HG03342 (cell line): ENCODE measurements at regions not wholly inside any gene's neighbourhood (a gene's known extent, or its start where the extent isn't known, plus 50 kb on each side); places are given as distances from the start of the nearest gene placed in this dataset.
"Not testable (repeated sequence)": the region's sequence is repeated elsewhere in the genome, so short reads cannot be mapped to it uniquely, and the experiment has no call there.

Source experiments
- ATAC-seq: cut with Tn5 transposase; IDR thresholded peaks from one replicate; pipeline ENCODE4 v1.9.1; 2021; ENCODE audit warnings: mild to moderate bottlenecking, moderate library complexity; ENCODE audit not compliant: unreplicated experiment

DNA sequence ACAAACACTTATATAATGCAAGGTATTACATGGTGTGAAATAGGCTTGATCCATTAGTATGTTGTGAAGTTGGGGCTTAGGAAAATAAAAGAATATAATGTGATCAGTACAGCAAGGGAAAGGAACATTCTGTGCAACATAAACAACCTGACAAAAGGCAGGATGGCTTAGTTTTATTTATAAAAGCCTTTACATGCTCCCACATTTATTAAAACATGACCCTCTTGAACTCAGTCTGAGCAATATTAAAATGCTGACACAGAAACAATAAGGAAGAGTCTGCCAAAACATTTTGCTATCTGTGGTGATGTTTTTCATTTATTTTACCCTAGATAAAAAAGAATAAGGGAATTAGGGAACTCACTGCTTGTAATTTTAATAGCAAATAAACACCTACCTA is 519.7 kb downstream of the PCDH7 start:
- ATAC-seq: no peak

DNA sequence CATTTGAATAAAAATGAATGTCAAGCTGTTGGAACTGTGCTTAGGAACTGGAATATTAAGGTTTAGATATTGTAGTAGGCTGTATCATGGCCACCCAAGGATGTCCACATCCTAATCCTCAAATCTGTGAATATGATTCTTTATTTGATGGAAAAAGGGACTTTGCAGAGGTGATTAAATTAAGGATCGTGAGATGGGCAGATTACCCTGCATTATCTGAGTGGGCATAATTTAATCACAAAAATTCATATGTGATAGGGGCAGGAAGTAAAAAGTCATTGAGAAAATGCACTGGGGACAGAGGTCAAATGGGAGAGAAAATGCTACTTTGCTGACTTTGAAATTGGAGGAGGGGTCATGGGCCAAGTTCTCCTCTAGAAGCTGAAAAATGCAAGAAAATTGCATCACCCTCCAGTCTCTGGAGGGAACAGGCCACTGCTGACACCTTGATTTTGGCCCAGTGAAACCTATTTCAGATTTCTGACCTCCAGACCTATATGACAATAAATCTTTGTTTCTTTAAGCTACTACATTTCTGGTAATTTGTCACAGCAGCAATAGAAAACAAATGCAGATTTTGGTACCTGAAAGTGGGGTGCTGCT is 521.4 kb downstream of the PCDH7 start:
- no peak for ATAC-seq

- ATAC-seq: no peak
These were observed 526.7 kb downstream of the PCDH7 start for GRCh38 chr4:31246856-31247255.

DNA sequence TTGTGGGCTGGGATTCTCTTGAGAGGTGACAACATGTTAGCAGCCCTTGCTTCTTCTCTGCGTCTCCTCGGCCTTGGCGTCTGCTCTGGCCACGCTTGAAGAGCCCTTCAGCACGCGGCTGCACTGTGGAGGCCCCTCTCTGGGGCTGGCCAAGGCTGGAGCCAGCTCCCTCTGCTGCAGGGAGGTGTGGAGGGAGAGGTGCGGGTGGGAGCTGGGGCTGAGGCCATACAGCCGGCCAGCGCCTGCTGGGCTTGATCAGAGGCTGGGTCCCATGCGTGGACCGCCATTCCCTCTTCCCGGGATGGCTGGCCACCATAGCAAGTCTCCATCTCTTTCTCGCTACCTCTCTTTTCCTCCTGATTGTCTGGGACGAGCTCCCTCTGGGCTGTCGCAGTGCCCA is 539.0 kb downstream of the PCDH7 start:
- no peak for ATAC-seq

GRCh38 chr4:31261632-31262031 is 541.5 kb downstream of the PCDH7 start:
- ATAC-seq: no peak

GRCh38 chr4:31266094-31266493 is 545.9 kb downstream of the PCDH7 start:
- not testable (repeated sequence) for ATAC-seq

DNA sequence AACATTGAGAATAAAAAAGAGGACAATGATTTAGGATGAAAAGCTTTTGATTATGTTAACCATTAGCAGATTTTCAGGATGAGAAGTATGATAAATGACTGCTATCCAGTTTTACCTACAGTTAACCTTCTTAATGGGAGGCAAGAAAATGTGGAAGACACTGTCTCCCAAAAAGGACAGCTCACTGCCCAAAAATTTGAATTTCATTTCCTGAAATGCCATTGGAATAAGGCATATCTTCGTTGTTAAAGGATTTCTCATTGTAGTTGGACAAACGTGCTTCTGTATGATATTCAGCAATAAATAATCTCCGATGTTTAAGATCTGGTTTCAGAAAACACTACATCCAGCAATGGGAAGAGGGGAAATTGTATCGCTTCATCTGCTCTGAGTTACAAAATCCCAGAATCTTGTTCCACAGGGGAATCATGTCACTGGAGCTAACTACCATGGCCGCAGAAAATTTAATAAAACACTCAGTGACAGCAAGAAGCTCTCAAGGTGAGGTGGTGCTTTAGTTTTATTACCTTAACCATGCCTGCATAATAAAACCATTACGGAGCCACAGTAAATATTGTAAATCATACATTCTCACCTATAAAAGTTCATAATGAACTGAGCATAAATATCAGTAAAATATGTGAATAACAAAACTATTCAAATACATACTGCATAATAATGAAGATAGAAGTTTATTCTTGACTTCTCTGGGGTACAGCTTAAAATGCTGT is 552.3 kb downstream of the PCDH7 start:
- no peak for ATAC-seq

DNA sequence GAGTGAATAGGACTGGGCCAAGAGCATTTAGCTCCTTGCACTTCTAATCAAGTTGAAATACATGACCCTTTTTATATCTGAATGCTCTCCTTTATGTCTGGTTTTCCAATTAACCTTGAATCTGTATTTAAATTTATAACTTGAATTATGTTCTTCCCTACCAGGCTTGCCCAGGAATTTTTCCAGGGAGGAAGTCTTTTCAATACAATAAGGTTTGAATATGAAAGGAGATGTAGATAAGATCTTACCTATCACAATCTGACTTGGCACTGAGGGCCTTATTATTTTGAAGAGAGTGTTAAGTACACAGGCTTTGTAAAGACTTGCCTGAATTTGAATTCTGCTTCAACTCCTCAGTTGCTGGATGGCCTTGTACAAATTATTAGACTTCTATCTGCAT is 555.7 kb downstream of the PCDH7 start:
- ATAC-seq: no peak

DNA sequence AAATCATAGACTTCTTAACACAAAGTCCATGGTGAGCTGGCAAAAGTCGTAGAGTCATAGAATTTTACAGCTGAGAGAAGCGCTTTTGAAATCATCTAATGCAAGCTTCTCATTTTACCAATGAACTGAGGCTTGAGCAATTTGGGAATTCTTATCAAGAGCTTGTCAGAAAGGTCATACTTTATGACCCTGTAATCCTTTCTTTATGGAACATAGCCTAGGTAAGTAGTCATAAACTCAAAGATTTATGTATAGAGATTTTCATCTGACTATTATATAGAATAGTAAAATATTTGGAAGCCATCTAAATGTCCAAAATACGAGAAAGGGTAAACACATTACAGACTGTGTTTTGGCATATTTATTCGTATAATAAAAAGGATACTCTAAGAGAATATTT is 563.5 kb downstream of the PCDH7 start:
- no peak for ATAC-seq

DNA sequence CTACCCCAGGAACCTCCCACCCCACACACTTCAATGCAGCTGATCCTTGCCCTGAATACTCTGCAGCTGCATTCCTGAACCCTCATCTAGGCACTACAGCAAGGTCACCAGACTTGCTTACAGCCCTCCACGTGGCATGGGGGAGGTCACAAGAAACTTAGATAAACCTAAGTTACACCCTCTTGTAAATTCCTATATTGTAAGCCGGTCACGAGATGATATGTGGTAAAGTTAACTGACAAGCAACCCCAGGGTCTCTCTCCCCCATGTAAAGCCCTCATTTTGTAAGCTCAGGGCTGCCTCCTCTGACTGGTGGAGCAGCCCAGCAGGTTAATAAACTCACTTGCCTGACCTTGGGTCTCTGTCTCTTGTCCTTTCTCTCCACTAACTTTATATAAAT is 570.7 kb downstream of the PCDH7 start:
- peak; percentile 29 for ATAC-seq

DNA sequence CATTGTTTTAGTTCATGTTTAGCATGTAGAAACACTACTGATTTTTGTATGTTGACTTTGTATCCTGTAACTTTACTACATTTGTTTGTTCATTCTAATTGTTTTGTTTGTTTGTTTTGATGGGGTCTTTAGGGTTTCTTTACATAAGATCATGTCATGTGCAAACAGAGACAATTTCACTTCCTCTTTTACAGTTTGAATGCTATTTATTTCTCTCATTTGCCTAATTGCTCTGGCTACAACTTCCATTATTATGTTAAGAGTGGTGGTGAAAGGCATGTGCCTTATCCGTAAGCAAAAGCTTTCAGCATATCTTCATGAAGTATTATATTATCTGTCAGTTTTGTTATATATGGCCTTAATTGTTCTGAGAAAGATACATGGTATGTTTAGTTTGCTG is 571.1 kb downstream of the PCDH7 start:
- ATAC-seq: peak; percentile 91

DNA sequence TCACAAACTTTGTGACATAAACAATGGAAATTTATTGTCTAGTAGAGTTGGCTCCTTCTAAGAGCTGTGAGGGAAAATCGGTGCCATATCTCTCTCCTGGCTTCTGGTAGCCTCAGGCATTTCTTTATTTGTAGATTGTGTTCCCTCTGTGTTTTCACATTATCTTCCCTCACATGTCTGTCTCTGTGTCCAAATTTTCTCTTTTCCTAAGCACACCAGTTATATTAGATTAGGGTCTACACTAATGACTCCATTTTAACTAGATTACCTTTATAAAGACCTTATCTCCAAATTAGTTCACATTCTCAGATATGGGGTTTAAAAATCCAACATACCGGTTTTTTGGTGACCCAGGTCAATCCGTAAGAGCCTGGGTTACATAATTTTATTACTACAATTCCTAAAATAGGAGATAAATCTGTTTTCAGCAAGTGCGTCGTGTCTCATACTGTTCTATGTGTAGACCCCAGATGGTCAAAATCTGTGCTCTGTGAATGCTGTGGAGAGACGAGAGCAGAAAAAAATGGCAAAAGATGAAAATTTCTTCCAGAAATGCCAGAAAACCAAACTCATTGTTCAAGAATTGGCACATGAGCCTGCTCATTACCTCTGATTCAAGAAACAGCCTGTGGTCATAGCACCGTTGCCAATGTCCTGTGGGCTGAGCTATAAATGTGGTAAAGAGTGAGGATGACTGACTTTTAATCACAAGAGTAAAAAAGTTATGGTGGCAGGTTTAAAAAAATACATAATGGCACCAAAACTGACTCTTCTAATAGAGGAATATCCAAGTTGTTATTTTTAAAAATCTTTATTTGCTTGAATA is 574.7 kb downstream of the PCDH7 start:
- no peak for ATAC-seq

- no peak for ATAC-seq
These were observed 578.6 kb downstream of the PCDH7 start for GRCh38 chr4:31298737-31299136.

DNA sequence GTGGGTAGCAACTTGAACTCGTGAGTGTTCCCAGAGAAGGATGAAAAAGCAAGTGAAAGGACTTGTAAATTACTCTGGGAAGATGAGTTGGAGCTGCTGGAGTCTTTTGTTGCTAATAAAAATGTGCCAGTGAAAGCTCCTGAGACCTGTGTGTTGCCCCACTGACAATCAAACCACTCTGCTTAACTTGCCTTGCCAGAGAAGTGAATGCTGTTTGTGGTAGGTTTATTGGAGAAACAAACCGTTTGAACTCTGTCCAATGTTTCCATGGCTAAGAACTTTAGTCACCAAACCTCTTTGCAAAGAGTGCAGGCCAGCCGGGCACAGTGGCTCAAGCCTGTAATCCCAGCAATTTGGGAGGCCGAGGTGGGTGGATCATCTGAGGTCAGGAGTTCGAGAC is 586.9 kb downstream of the PCDH7 start:
- no peak for ATAC-seq

DNA sequence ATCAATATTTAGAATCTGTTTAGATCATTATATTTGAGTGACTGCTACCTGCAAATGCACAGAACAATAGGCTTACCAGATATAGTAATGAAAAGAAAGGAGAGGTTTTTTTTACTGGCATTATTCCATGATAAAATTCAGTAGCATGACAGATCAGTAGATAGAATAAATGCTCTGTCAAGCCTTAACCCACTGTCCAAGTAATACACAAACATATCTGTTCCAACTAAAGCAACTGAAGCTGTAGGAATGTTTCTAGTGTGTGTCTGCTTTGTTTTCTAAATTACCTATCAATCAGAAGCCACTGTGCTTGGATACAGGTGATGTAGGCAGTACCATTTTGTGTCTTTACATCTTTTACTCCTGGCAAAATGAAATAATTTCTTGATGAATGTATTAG is 604.6 kb downstream of the PCDH7 start:
- ATAC-seq: no peak

GRCh38 chr4:31325300-31325699 is 605.1 kb downstream of the PCDH7 start:
- ATAC-seq: no peak

- no peak for ATAC-seq
These were observed 606.9 kb downstream of the PCDH7 start for GRCh38 chr4:31327031-31327430.

- ATAC-seq: no peak
These were observed 608.8 kb downstream of the PCDH7 start for GRCh38 chr4:31328932-31329331.

GRCh38 chr4:31334086-31334910 is 614.1 kb downstream of the PCDH7 start:
- ATAC-seq: no peak

DNA sequence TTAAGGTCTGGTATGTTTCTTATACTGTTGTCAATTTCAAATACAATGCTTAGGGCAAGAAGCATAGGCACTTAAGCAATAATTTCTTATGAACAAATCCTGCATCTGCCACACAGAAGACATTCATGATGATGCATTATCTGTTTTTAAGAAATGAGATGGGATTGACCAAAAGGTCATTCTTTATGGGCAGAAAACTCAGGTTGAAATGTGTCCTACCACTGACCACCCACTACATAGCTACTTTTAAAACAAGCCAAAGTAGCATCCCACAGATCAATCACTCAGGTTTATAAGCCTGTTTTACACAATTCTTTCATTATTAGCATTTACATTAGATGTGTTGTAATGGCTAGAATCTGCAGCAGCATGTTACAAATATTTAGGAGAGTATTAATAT is 617.8 kb downstream of the PCDH7 start:
- no peak for ATAC-seq
